ENCODE measurements at regions not wholly inside any gene's neighbourhood (a gene's known extent, or its start where the extent isn't known, plus 50 kb on each side); places are given as distances from the start of the nearest gene placed in this dataset.
"Not testable (repeated sequence)": the region's sequence is repeated elsewhere in the genome, so short reads cannot be mapped to it uniquely, and the experiment has no call there.

DNA sequence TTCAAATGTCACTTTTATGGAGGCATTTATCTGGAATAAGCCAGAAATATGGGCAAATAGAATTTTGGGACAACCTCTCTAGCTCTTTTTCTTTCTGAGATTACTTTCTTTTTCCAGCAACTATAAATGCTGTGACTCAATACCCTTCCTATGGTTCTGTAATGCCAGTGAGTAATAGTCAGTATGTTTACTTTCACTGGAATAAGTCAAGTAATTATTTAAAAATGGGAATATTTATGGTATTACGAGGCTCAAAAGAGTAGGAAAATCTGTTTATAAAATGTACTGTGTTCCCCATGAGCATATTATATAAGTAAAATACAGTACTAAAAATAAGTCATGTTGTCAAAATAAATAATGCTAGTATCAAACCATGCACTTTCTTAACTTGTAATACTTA, 750.5 kb downstream of the LUZP2 start:
- Histone ChIP-seq H3K27me3 (ENCODE audit: insufficient read depth, insufficient read length) (no peaks in the 10 kb centered on the region), H3K9ac (ENCODE audit: insufficient read length, low read depth) (no peak overlapping the region), H3K9me3 (ENCODE audit: insufficient read depth, low read length) (no peaks in the 10 kb centered on the region; the same call in 1 of the 2 replicates), H3K4me3 (ENCODE audit: insufficient read length, low read depth) (no peak overlapping the region), H3K4me1 (ENCODE audit: insufficient read depth, insufficient read length) (no peaks in the 10 kb centered on the region), H3K36me3 (ENCODE audit: insufficient read depth, insufficient read length, low read length) (no peaks in the 10 kb centered on the region)
- DNase-seq (ENCODE audit: low read depth, low spot score) = no peak
- TF ChIP-seq SUZ12 (IDR thresholded peaks at IDR 0.05; ENCODE audit: extremely low read depth, insufficient read depth, insufficient read length) (no peak), YY1 (IDR thresholded peaks at IDR 0.05; ENCODE audit: insufficient read depth, insufficient read length) (no peak), ZNF274 (IDR thresholded peaks at IDR 0.05; ENCODE audit: low read depth, low read length) (no peak)

DNA sequence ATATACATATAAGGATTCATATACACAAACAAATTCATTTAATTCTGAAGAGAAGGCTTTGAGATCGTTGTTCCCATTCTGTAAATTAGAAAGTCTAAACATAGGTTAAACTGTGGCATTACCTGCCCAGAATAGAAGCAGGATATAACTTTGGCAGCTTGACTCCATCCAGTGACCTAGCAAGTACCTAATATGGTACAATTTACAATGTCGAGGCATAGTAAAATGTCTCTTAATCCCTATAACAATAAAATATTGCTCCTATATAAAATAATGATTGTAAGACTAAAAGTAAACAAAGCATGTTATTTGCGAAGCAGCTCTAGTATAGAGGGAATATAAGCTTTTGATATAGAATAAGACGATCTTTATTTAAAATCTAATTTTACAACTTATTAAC, 756.0 kb downstream of the LUZP2 start:
- no peak for DNase-seq (ENCODE audit: low read depth, low spot score)
- TF ChIP-seq ZNF274 (IDR thresholded peaks at IDR 0.05; ENCODE audit: low read depth, low read length) (no peak), SUZ12 (IDR thresholded peaks at IDR 0.05; ENCODE audit: extremely low read depth, insufficient read depth, insufficient read length) (no peak), YY1 (IDR thresholded peaks at IDR 0.05; ENCODE audit: insufficient read depth, insufficient read length) (no peak)
- Histone ChIP-seq H3K4me3 (ENCODE audit: insufficient read length, low read depth) (no peak overlapping the region), H3K4me1 (ENCODE audit: insufficient read depth, insufficient read length) (no peaks in the 10 kb centered on the region), H3K9me3 (ENCODE audit: insufficient read depth, low read length) (no peaks in the 10 kb centered on the region), H3K9ac (ENCODE audit: insufficient read length, low read depth) (no peak overlapping the region), H3K27me3 (ENCODE audit: insufficient read depth, insufficient read length) (no peaks in the 10 kb centered on the region), H3K36me3 (ENCODE audit: insufficient read depth, insufficient read length, low read length) (no peaks in the 10 kb centered on the region)

DNA sequence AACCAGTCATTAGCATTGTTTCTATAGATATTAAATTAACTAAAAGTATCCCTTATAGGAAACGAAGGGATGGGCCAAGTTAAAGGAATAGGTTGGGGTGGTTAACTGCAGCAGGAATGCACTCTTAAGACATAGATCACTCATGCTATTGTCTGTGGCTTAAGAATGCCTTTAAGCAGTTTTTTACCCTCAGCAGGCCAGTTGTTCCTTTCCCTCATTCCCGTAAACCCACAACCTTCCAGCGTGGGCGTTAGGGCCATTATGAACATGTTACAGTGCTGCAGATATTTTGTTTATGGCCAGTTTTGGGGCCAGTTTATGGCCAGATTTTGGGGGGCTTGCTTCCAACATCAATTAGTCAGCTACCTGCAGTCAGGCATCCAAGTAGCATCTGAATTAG, 767.0 kb downstream of the LUZP2 start:
- not testable (repeated sequence) for H3K9me3 ChIP-seq (ENCODE audit: insufficient read depth, low read length); DNase-seq (ENCODE audit: low read depth, low spot score); H3K36me3 ChIP-seq (ENCODE audit: insufficient read depth, insufficient read length, low read length); H3K9ac ChIP-seq (ENCODE audit: insufficient read length, low read depth); H3K27me3 ChIP-seq (ENCODE audit: insufficient read depth, insufficient read length); H3K4me1 ChIP-seq (ENCODE audit: insufficient read depth, insufficient read length); H3K4me3 ChIP-seq (ENCODE audit: insufficient read length, low read depth)

DNA sequence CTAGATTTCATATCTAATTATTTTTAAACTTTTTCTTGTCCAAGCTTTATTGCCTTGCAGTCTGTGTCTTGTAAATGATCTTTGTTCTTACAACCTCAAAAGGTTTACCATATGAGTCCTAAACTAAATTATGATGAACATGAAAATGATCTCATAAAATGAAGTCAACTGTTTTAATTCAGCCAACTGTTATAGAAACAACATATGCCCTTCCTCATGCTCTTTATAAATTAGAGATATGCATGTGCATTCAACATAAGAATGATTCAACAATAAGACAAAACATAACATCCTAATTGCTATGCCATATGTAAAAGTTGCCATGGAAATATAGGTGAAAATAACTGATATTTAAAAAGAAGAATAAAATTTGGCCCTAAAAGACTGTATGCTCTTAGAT, 774.4 kb downstream of the LUZP2 start:
- no peak for TF ChIP-seq ZNF274 (IDR thresholded peaks at IDR 0.05; ENCODE audit: low read depth, low read length)
- TF ChIP-seq YY1 (IDR thresholded peaks at IDR 0.05; ENCODE audit: insufficient read depth, insufficient read length) = no peak
- no peak for TF ChIP-seq SUZ12 (IDR thresholded peaks at IDR 0.05; ENCODE audit: extremely low read depth, insufficient read depth, insufficient read length)
- Histone ChIP-seq H3K27me3 (ENCODE audit: insufficient read depth, insufficient read length) (no peaks in the 10 kb centered on the region), H3K9me3 (ENCODE audit: insufficient read depth, low read length) (no peaks in the 10 kb centered on the region), H3K4me3 (ENCODE audit: insufficient read length, low read depth) (no peak overlapping the region), H3K9ac (ENCODE audit: insufficient read length, low read depth) (no peak overlapping the region), H3K36me3 (ENCODE audit: insufficient read depth, insufficient read length, low read length) (no peaks in the 10 kb centered on the region), H3K4me1 (ENCODE audit: insufficient read depth, insufficient read length) (no peaks in the 10 kb centered on the region)
- no peak for DNase-seq (ENCODE audit: low read depth, low spot score)

DNA sequence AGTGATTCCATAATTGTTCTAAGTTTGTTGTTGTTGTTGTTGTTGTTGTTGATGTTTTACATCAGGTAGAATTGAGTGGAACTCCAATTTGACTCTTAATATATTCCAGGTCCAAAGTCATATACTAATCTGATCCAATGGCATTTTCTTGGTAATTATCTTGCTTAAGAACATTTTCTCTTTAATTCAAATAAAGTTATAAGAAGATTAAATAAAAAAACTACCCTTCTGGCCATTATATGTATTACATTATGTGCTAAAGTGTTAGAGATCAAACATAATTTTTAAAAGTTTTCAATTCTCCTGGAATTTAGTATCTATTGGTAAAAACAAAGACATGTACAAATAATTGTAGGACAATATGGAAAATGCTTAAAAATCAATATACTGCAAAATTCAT, 775.4 kb downstream of the LUZP2 start:
- no peak for TF ChIP-seq ZNF274 (IDR thresholded peaks at IDR 0.05; ENCODE audit: low read depth, low read length)
- no peak for TF ChIP-seq YY1 (IDR thresholded peaks at IDR 0.05; ENCODE audit: insufficient read depth, insufficient read length)
- no peak for TF ChIP-seq SUZ12 (IDR thresholded peaks at IDR 0.05; ENCODE audit: extremely low read depth, insufficient read depth, insufficient read length)

DNA sequence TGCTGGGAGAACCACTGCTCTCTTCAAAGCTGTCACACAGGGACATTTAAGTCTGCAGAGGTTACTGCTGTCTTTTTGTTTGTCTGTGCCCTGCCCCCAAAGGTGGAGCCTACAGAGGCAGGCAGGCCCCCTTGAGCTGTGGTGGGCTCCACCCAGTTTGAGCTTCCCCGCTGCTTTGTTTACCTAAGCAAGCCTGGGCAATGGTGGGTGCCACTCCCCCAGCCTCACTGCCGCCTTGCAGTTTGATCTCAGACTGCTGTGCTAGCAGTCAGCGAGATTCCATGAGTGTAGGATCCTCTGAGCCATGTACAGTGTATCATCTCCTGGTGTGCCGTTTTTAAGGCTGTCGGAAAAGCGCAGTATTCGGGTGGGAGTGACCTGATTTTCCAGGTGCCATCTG, 784.0 kb downstream of the LUZP2 start:
- H3K27me3 ChIP-seq (ENCODE audit: insufficient read depth, insufficient read length); H3K4me1 ChIP-seq (ENCODE audit: insufficient read depth, insufficient read length); DNase-seq (ENCODE audit: low read depth, low spot score); H3K4me3 ChIP-seq (ENCODE audit: insufficient read length, low read depth); H3K36me3 ChIP-seq (ENCODE audit: insufficient read depth, insufficient read length, low read length); H3K9me3 ChIP-seq (ENCODE audit: insufficient read depth, low read length); H3K9ac ChIP-seq (ENCODE audit: insufficient read length, low read depth): not testable (repeated sequence)

More for the DNA sequence above, 775.4 kb downstream of the LUZP2 start:
- no peak for DNase-seq (ENCODE audit: low read depth, low spot score)
- no peaks in the 10 kb centered on the region for H3K4me1 ChIP-seq (ENCODE audit: insufficient read depth, insufficient read length)
- H3K9me3 ChIP-seq (ENCODE audit: insufficient read depth, low read length) = no peaks in the 10 kb centered on the region
- H3K36me3 ChIP-seq (ENCODE audit: insufficient read depth, insufficient read length, low read length) = no peaks in the 10 kb centered on the region
- no peak overlapping the region for H3K4me3 ChIP-seq (ENCODE audit: insufficient read length, low read depth)
- H3K27me3 ChIP-seq (ENCODE audit: insufficient read depth, insufficient read length) = no peaks in the 10 kb centered on the region
- no peak overlapping the region for H3K9ac ChIP-seq (ENCODE audit: insufficient read length, low read depth)

DNA sequence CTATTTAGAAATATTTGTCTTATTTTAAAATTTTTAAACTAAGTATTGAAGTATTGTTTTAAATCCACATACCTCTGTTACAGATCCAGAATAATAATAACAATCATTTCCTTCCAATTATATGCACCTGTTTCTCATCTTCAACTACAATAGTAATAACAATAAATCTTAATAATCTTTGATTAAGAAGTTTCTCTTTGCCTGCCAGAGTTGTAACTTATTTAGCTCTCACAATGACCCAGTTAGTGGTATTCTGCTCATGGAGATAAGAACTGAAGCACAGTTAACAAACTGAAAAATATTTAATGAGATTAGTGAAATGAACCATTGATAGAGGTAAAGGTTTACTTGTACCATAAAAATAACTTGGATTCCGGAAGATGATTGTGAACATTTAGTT, 796.3 kb downstream of the LUZP2 start:
- no peak for DNase-seq (ENCODE audit: low read depth, low spot score)
- no peaks in the 10 kb centered on the region for H3K4me1 ChIP-seq (ENCODE audit: insufficient read depth, insufficient read length)
- no peak overlapping the region for H3K9ac ChIP-seq (ENCODE audit: insufficient read length, low read depth)
- no peaks in the 10 kb centered on the region for H3K9me3 ChIP-seq (ENCODE audit: insufficient read depth, low read length)
- TF ChIP-seq SUZ12 (IDR thresholded peaks at IDR 0.05; ENCODE audit: extremely low read depth, insufficient read depth, insufficient read length) (no peak), YY1 (IDR thresholded peaks at IDR 0.05; ENCODE audit: insufficient read depth, insufficient read length) (no peak), ZNF274 (IDR thresholded peaks at IDR 0.05; ENCODE audit: low read depth, low read length) (no peak)
- H3K36me3 ChIP-seq (ENCODE audit: insufficient read depth, insufficient read length, low read length) = no peaks in the 10 kb centered on the region
- H3K4me3 ChIP-seq (ENCODE audit: insufficient read length, low read depth) = no peak overlapping the region
- no peaks in the 10 kb centered on the region for H3K27me3 ChIP-seq (ENCODE audit: insufficient read depth, insufficient read length)

DNA sequence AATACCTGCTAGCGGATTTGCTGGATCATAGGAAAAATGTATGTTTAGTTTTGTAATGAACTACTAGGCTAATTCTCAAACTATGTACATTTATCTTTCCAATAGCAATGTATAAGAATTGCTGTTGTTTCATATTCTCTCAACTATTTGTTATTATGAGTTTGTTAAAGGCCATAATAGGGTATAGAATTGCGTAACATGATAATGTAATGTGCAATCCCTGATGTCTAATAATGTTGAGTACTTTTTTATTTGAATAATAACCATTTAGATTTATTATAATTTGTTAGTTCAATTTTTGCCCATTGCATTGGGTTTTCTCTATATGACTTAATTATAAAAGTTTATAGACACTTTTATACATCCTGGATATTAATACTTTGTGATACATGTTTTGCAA, 801.6 kb downstream of the LUZP2 start:
- Histone ChIP-seq H3K4me1 (ENCODE audit: insufficient read depth, insufficient read length) (no peaks in the 10 kb centered on the region), H3K27me3 (ENCODE audit: insufficient read depth, insufficient read length) (no peaks in the 10 kb centered on the region), H3K9ac (ENCODE audit: insufficient read length, low read depth) (no peak overlapping the region), H3K9me3 (ENCODE audit: insufficient read depth, low read length) (no peaks in the 10 kb centered on the region), H3K36me3 (ENCODE audit: insufficient read depth, insufficient read length, low read length) (no peaks in the 10 kb centered on the region), H3K4me3 (ENCODE audit: insufficient read length, low read depth) (no peak overlapping the region)
- DNase-seq (ENCODE audit: low read depth, low spot score) = no peak
- TF ChIP-seq ZNF274 (IDR thresholded peaks at IDR 0.05; ENCODE audit: low read depth, low read length) (no peak), SUZ12 (IDR thresholded peaks at IDR 0.05; ENCODE audit: extremely low read depth, insufficient read depth, insufficient read length) (no peak), YY1 (IDR thresholded peaks at IDR 0.05; ENCODE audit: insufficient read depth, insufficient read length) (no peak)

Data from NT2/D1 (cell line).